Right lobe of liver (tissue), 4 donors: ENCODE measurements at regions not wholly inside any gene's neighbourhood (a gene's known extent, or its start where the extent isn't known, plus 50 kb on each side); places are given as distances from the start of the nearest gene placed in this dataset.

Source experiments
- POLR2A ChIP-seq: fragments of 450-650 bp; IDR thresholded peaks from one replicate; pipeline ENCODE4 v1.6.1; 2017; ENCODE audit warnings: antibody characterized with exemption, mild to moderate bottlenecking
- TF ChIP-seq, protein P1 (sequence below), 4 donors: fragments of 200-600 bp in 3 of 4; fragments of 450-650 bp in 1 of 4; IDR thresholded peaks; one replicate each; pipeline versions ENCODE4 v1.5.1 to v1.8.0; 2016 to 2022; ENCODE audit warnings: antibody characterized with exemption in 4 of 4, mild to moderate bottlenecking in 2 of 4
- donor health status: DM: no; HTN: no; CAD: no.
- donor health status: DM: no; HTN: no; CAD: no.
- donor health status: DM: no; HTN: yes; CAD: no.

DNA sequence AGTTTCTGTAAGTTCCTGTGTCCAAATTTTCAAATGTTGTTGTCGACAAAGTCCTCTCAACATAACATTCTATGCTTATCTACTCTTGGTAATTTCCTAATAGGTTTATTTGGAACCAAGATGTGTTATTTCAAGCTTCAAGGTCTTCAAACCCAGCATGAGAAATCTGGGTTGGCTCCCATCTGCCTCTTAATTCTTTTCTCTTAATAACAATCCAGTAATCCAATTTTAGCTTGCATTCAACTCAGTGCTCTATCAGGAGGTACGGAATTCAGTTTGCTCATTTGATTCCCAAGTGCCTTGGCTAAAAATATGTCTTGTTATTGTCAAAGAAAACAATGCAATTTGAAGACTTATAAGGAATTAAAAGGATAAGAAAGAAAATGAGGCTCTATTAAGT, 235.5 kb upstream of the MID1 start:
- TF ChIP-seq, protein P1, sequence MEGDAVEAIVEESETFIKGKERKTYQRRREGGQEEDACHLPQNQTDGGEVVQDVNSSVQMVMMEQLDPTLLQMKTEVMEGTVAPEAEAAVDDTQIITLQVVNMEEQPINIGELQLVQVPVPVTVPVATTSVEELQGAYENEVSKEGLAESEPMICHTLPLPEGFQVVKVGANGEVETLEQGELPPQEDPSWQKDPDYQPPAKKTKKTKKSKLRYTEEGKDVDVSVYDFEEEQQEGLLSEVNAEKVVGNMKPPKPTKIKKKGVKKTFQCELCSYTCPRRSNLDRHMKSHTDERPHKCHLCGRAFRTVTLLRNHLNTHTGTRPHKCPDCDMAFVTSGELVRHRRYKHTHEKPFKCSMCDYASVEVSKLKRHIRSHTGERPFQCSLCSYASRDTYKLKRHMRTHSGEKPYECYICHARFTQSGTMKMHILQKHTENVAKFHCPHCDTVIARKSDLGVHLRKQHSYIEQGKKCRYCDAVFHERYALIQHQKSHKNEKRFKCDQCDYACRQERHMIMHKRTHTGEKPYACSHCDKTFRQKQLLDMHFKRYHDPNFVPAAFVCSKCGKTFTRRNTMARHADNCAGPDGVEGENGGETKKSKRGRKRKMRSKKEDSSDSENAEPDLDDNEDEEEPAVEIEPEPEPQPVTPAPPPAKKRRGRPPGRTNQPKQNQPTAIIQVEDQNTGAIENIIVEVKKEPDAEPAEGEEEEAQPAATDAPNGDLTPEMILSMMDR (IDR thresholded peaks at IDR 0.05) = no peak
- TF ChIP-seq POLR2A = no peak
